H1 (cell line): ENCODE measurements at regions not wholly inside any gene's neighbourhood (a gene's known extent, or its start where the extent isn't known, plus 50 kb on each side); places are given as distances from the start of the nearest gene placed in this dataset.

ENCODE experiments used
- CTCF ChIA-PET: fragments of 300-600 bp; sonication (Branson Sonifier 250); formaldehyde crosslinking; loops from one replicate; lab custom pipeline; 2021; ENCODE audit not compliant: partially characterized antibody; lab: Charles Lee
- POLR2A ChIA-PET: fragments of 300-600 bp; sonication (Branson Sonifier 250); formaldehyde crosslinking; loops from one replicate; lab custom pipeline; 2021; ENCODE audit warnings: inconsistent platforms; ENCODE audit not compliant: partially characterized antibody; lab: Charles Lee
- DNase-seq, 2 experiments: peaks; one replicate each; pipeline versions ENCODE4 v3.0.0 to v3.0.0-alpha.2; 2010 to 2022; ENCODE audit warnings: low spot score in 2 of 2, low read depth in 1 of 2, mixed read lengths in 1 of 2
- FAIRE-seq: peaks from 2 replicates; lab custom pipeline; 2011; peaks lifted over from hg19 to GRCh38; lab: Jason Lieb, UNC
- H2AFZ ChIP-seq: 2 replicates; pipeline ENCODE4 v1.8.1; 2012; ENCODE audit warnings: low read length, inconsistent platforms
- H2AK5ac ChIP-seq: 2 replicates; pipeline ENCODE4 v1.6.1; 2013; ENCODE audit warnings: low read depth, low read length
- H2BK120ac ChIP-seq: replicated peaks from 2 replicates; pipeline ENCODE3; 2013; ENCODE audit warnings: low read depth, low read length, inconsistent platforms
- H2BK12ac ChIP-seq: 2 replicates; pipeline ENCODE4 v1.6.1; 2013; ENCODE audit warnings: low read depth, low read length
- H2BK15ac ChIP-seq: 2 replicates; pipeline ENCODE4 v1.6.1; 2013; ENCODE audit warnings: low read length
- H2BK20ac ChIP-seq: 2 replicates; pipeline ENCODE4 v1.6.1; 2013; ENCODE audit warnings: low read length
- H2BK5ac ChIP-seq: 2 replicates; pipeline ENCODE4 v1.6.1; 2013; ENCODE audit warnings: low read depth, low read length
- H3K14ac ChIP-seq: 2 replicates; pipeline ENCODE4 v1.6.1; 2013; ENCODE audit warnings: inconsistent platforms; ENCODE audit not compliant: insufficient read length
- H3K18ac ChIP-seq: 2 replicates; pipeline ENCODE4 v1.6.1; 2013; ENCODE audit warnings: low read length; ENCODE audit errors: extremely low read depth
- H3K23ac ChIP-seq: 2 replicates; pipeline ENCODE4 v1.6.1; 2013; ENCODE audit warnings: inconsistent platforms; ENCODE audit not compliant: insufficient read length
- H3K23me2 ChIP-seq: 2 replicates; pipeline ENCODE4 v1.6.1; 2013; ENCODE audit warnings: low read depth, low read length
- H3K27ac ChIP-seq: 2 replicates; pipeline ENCODE4 v1.6.1; 2011; ENCODE audit warnings: low read depth, low read length, inconsistent platforms
- H3K27me3 ChIP-seq, 4 experiments: replicated peaks in 1 of 4; 1 replicate in 1 of 4; 2 replicates in 3 of 4; pipeline versions ENCODE4 v1.6.1 to v1.8.1; 2011 to 2013; ENCODE audit warnings: low read length in 3 of 4, mild to moderate bottlenecking in 3 of 4, inconsistent platforms in 2 of 4, mixed read lengths in 2 of 4, moderate library complexity in 1 of 4; ENCODE audit not compliant: control insufficient read depth in 3 of 4, insufficient read depth in 3 of 4; ENCODE audit errors: extremely low read depth in 1 of 4
- H3K36me3 ChIP-seq, 4 experiments: 2 replicates each; pipeline versions ENCODE4 v1.6.1 to v1.8.1; 2011 to 2013; ENCODE audit warnings: mild to moderate bottlenecking in 4 of 4, low read length in 3 of 4, moderate library complexity in 2 of 4, control low read depth in 1 of 4, inconsistent platforms in 1 of 4; ENCODE audit not compliant: insufficient read depth in 4 of 4, control insufficient read depth in 2 of 4
- H3K4ac ChIP-seq: replicated peaks from 2 replicates; pipeline ENCODE3; 2013; ENCODE audit warnings: low read length, low read depth, mixed read lengths, inconsistent platforms; ENCODE audit not compliant: insufficient read length
- H3K4me1 ChIP-seq, 4 experiments: replicated peaks in 1 of 4; 1 replicate in 1 of 4; 2 replicates in 3 of 4; pipeline versions ENCODE4 v1.6.1 to v1.8.1; 2011 to 2013; ENCODE audit warnings: low read length in 3 of 4, inconsistent platforms in 2 of 4, mixed read lengths in 1 of 4; ENCODE audit not compliant: insufficient read depth in 4 of 4, control insufficient read depth in 3 of 4
- H3K4me2 ChIP-seq, 2 experiments: 2 replicates each; pipeline versions ENCODE4 v1.6.1 to v1.8.1; 2011 to 2013; ENCODE audit warnings: low read depth in 2 of 2, low read length in 2 of 2, control low read depth in 1 of 2, inconsistent platforms in 1 of 2, mild to moderate bottlenecking in 1 of 2; ENCODE audit not compliant: insufficient read depth in 1 of 2
- H3K4me3 ChIP-seq, 4 experiments: fragments of 200-600, 300-600 bp in 1 of 4; sonication (generic), shearing (Covaris generic), sonication (Bioruptor Twin) in 1 of 4; 2 replicates each; pipeline versions ENCODE4 v1.5.1 to v1.8.1; 2011 to 2016; ENCODE audit warnings: low read length in 4 of 4, low read depth in 3 of 4, control low read depth in 2 of 4, inconsistent platforms in 2 of 4, mild to moderate bottlenecking in 2 of 4, mixed read lengths in 1 of 4, moderate library complexity in 1 of 4; ENCODE audit not compliant: insufficient read depth in 2 of 4; ENCODE audit errors: extremely low read depth in 1 of 4
- H3K56ac ChIP-seq: replicated peaks from 2 replicates; pipeline ENCODE3; 2013; ENCODE audit warnings: low read depth, mild to moderate bottlenecking, mixed read lengths, low read length, inconsistent platforms; ENCODE audit not compliant: insufficient read length
- H3K79me1 ChIP-seq: 2 replicates; pipeline ENCODE4 v1.6.1; 2013; ENCODE audit warnings: low read depth, low read length, control low read depth
- H3K79me2 ChIP-seq, 2 experiments: 2 replicates each; pipeline versions ENCODE4 v1.6.1 to v1.8.1; 2012 to 2013; ENCODE audit warnings: low read length in 2 of 2, mild to moderate bottlenecking in 2 of 2, inconsistent platforms in 1 of 2; ENCODE audit not compliant: insufficient read depth in 2 of 2, control insufficient read depth in 1 of 2
- H3K9ac ChIP-seq, 4 experiments: replicated peaks in 1 of 4; 1 replicate in 1 of 4; 2 replicates in 3 of 4; pipeline versions ENCODE4 v1.6.1 to v1.8.1; 2011 to 2013; ENCODE audit warnings: low read depth in 3 of 4, low read length in 3 of 4, control low read depth in 2 of 4, mild to moderate bottlenecking in 2 of 4, moderate library complexity in 2 of 4, inconsistent platforms in 1 of 4; ENCODE audit errors: extremely low read depth in 1 of 4
- H3K9me3 ChIP-seq, 2 experiments: 2 replicates each; pipeline versions ENCODE4 v1.6.1 to v1.8.1; 2012 to 2013; ENCODE audit warnings: mild to moderate bottlenecking in 2 of 2, moderate library complexity in 2 of 2, control low read depth in 1 of 2, inconsistent platforms in 1 of 2, low read depth in 1 of 2, low read length in 1 of 2, mixed read lengths in 1 of 2; ENCODE audit not compliant: insufficient read depth in 2 of 2
- H4K20me1 ChIP-seq, 2 experiments: replicated peaks in 1 of 2; 2 replicates each; pipeline versions ENCODE3 to v1.8.1; 2011 to 2013; ENCODE audit warnings: inconsistent platforms in 2 of 2, low read length in 2 of 2, mild to moderate bottlenecking in 1 of 2; ENCODE audit not compliant: insufficient read depth in 2 of 2, control insufficient read depth in 1 of 2
- H4K5ac ChIP-seq: 2 replicates; pipeline ENCODE4 v1.6.1; 2013; ENCODE audit warnings: low read length, low read depth, mixed read lengths, inconsistent platforms; ENCODE audit not compliant: insufficient read length
- H4K8ac ChIP-seq: 2 replicates; pipeline ENCODE4 v1.8.0; 2013; ENCODE audit warnings: mild to moderate bottlenecking, moderate library complexity, low read length, inconsistent platforms; ENCODE audit not compliant: insufficient read depth; ENCODE audit errors: extremely low read depth
- H4K91ac ChIP-seq: replicated peaks from 2 replicates; pipeline ENCODE3; 2013; ENCODE audit warnings: low read length, mixed read lengths, inconsistent platforms; ENCODE audit not compliant: insufficient read length
- CEBPB ChIP-seq: IDR thresholded peaks from 2 replicates; pipeline ENCODE4 v1.6.1; 2012; ENCODE audit warnings: low read depth, low read length
- EGR1 ChIP-seq: IDR thresholded peaks from 2 replicates; pipeline ENCODE4 v1.6.1; 2011; ENCODE audit warnings: low read depth, low read length, borderline replicate concordance
- KDM4A ChIP-seq: IDR thresholded peaks from one replicate; pipeline ENCODE4 v1.7.1; 2012; ENCODE audit warnings: low read depth, mild to moderate bottlenecking, moderate library complexity, low read length, inconsistent platforms; ENCODE audit not compliant: severe bottlenecking
- RNF2 ChIP-seq: fragments of 200-900, 300-1000 bp; sonication (generic); IDR thresholded peaks from 2 replicates; pipeline ENCODE4 v1.7.1; 2016; ENCODE audit warnings: borderline replicate concordance, low read depth, mild to moderate bottlenecking, antibody characterized with exemption, low read length; ENCODE audit not compliant: poor library complexity, severe bottlenecking; ENCODE audit errors: missing control alignments
- SIX5 ChIP-seq: IDR thresholded peaks from 2 replicates; pipeline ENCODE4 v1.6.1; 2011; ENCODE audit warnings: mild to moderate bottlenecking, low read depth, low read length
- SP2 ChIP-seq: IDR thresholded peaks from 2 replicates; pipeline ENCODE4 v1.6.1; 2012; ENCODE audit warnings: mild to moderate bottlenecking, low read length, inconsistent platforms
- SUZ12 ChIP-seq: fragments of 200-600 bp; sonication (generic); IDR thresholded peaks from 2 replicates; pipeline ENCODE4 v1.6.1; 2012; ENCODE audit warnings: mild to moderate bottlenecking, inconsistent platforms, low read length, moderate library complexity, mixed read lengths
- TEAD4 ChIP-seq: IDR thresholded peaks from 2 replicates; pipeline ENCODE4 v1.6.1; 2012; ENCODE audit warnings: low read depth, low read length, inconsistent platforms, mixed read lengths
- YY1 ChIP-seq: IDR thresholded peaks from 2 replicates; pipeline ENCODE4 v1.6.1; 2011; ENCODE audit warnings: low read depth, mild to moderate bottlenecking, low read length
- WGBS, 2 experiments: shearing (Covaris generic) in 1 of 2; methylation state at CpG; one replicate each; pipeline versions ENCODE4 v1.1.6 to v1.1.7; 2013 to 2015; ENCODE audit warnings: low lambda C conversion rate in 2 of 2, mixed read lengths in 2 of 2, inconsistent platforms in 1 of 2, low coverage in 1 of 2, missing lambda C conversion rate in 1 of 2; ENCODE audit not compliant: insufficient replicate concordance in 2 of 2, insufficient coverage in 1 of 2, insufficient read length in 1 of 2; ENCODE audit errors: extremely low coverage in 1 of 2, missing lambda C conversion rate in 1 of 2; 5-methylcytosine and 5-hydroxymethylcytosine counted together

DNA sequence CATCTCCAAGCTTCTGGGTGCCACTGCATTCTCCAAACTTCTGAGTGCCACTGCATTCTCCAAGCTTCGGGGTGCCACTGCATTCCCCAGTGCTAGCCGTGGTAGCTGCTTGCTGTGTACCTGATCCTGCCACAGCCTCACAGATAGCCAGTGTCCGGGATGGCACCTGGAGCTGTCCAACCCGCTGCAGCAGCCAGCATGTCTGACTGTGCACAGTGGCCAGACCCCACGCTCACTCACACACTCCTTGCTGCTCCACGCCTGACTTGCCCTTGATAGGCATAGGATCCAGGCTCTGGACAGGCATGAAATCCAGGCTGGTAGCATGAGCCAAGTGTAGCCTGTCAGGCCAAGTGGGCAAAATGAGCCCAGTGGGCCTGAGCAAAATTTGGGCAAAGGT is 465.0 kb downstream of the GUCY1A2 start:
- Histone ChIP-seq H3K14ac (no peak overlapping the region), H3K27me3 (no peaks in the 10 kb centered on the region), H3K4me3 (no peak overlapping the region), H3K56ac (no peak overlapping the region), H3K9ac (no peak overlapping the region), H3K23me2 (no peaks in the 10 kb centered on the region), H3K18ac (no peak overlapping the region), H2AK5ac (0 out of 2 replicates have a peak overlapping the region, but pooled peaks have one; percentile 82), H4K5ac (no peak overlapping the region), H2BK15ac (no peak overlapping the region), H2BK12ac (no peak overlapping the region), H2BK5ac (no peak overlapping the region; the same call in 1 of the 2 replicates), H3K36me3 (no peaks in the 10 kb centered on the region), H3K4me2 (no peak overlapping the region), H3K23ac (no peak overlapping the region), H3K4ac (no peak overlapping the region), H4K20me1 (no peaks in the 10 kb centered on the region), H4K8ac (no peak overlapping the region), H3K4me1 (no peaks in the 10 kb centered on the region; a peak in 1 of 7 replicates), H2AFZ (peak overlapping the region; percentile 72; the same call in 1 of the 2 replicates), H2BK120ac (no peak overlapping the region), H3K9me3 (0 out of 4 replicates have a peak, but pooled peaks cover 0 to 3% of the 10 kb centered on the region in 2 experiments), H3K27ac (no peak overlapping the region), H3K79me1 (no peaks in the 10 kb centered on the region), H2BK20ac (0 out of 2 replicates have a peak overlapping the region, but pooled peaks have one; percentile 18), H3K79me2 (no peaks in the 10 kb centered on the region), H4K91ac (no peak overlapping the region)
- FAIRE-seq: no peak
- WGBS, 2 experiments: 83% methylated on average over 6 of the region's 6 CpGs; no CpG with 5 or more reads in 1 of the 2 experiments
- no peak for DNase-seq
- CTCF ChIA-PET: interaction anchor here (0.7 to 2.2 kb wide), 15 partner anchors 9 to 467 kb away, joined by 3 to 9 read pairs (median 4); no protein-coding TSS in a partner anchor
- POLR2A ChIA-PET: no interaction called here
- no peak for TF ChIP-seq YY1
- no peak for TF ChIP-seq SUZ12
- TF ChIP-seq CEBPB: no peak
- TF ChIP-seq SIX5: no peak
- no peak for TF ChIP-seq TEAD4
- TF ChIP-seq KDM4A: no peak
- no peak for TF ChIP-seq RNF2
- TF ChIP-seq EGR1: no peak
- TF ChIP-seq SP2: no peak
